ENCODE measurements at regions not wholly inside any gene's neighbourhood (a gene's known extent, or its start where the extent isn't known, plus 50 kb on each side); places are given as distances from the start of the nearest gene placed in this dataset.

DNA sequence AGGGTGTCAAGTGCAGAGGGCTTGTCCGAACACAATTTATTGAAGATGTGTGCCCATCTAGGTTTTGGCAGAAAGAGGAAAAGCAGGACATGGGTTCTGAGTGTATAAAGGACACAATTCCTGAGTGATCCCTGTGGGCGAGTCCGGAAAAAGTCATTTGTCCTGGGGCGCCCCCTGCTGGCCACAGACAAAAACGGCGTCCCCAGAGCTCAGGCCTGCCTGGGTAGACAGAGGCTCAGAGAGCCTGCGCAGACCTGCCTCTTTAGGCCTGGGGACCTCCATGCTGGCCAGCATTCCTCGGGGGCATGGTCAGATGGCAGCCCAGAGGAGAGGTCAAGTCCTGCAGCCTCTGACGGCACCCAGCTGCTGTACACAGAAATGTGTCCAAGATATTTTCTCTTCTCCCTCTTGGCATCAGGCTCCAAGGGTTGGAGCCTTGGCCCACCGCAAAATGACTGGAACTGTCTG lies 65.5 kb upstream of the LRP8 start:
- TF ChIP-seq, protein P1, sequence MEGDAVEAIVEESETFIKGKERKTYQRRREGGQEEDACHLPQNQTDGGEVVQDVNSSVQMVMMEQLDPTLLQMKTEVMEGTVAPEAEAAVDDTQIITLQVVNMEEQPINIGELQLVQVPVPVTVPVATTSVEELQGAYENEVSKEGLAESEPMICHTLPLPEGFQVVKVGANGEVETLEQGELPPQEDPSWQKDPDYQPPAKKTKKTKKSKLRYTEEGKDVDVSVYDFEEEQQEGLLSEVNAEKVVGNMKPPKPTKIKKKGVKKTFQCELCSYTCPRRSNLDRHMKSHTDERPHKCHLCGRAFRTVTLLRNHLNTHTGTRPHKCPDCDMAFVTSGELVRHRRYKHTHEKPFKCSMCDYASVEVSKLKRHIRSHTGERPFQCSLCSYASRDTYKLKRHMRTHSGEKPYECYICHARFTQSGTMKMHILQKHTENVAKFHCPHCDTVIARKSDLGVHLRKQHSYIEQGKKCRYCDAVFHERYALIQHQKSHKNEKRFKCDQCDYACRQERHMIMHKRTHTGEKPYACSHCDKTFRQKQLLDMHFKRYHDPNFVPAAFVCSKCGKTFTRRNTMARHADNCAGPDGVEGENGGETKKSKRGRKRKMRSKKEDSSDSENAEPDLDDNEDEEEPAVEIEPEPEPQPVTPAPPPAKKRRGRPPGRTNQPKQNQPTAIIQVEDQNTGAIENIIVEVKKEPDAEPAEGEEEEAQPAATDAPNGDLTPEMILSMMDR (conservative IDR thresholded peaks at IDR 0.05 in 1 of 2, IDR thresholded peaks at IDR 0.05 in 1 of 2; ENCODE audit: low read depth in 1 of 2, low read length in 2 of 2): peak; percentile 77 to 83
- TF ChIP-seq EZH2 (IDR thresholded peaks at IDR 0.05; ENCODE audit: low read length, missing control alignments): no peak

Measured in fibroblast of lung (primary cell).